Kidney capillary endothelial cell (primary cell): ENCODE measurements at regions not wholly inside any gene's neighbourhood (a gene's known extent, or its start where the extent isn't known, plus 50 kb on each side); places are given as distances from the start of the nearest gene placed in this dataset.

Experiments
- DNase-seq: peaks from one replicate; pipeline ENCODE4 v3.0.0-alpha.2; 2018; ENCODE audit warnings: low spot score

- no peak for DNase-seq
These were observed 54.9 kb upstream of the ADAMTS19 start for GRCh38 chr5:129405222-129405621.

- DNase-seq = no peak
These were observed 53.7 kb upstream of the ADAMTS19 start for GRCh38 chr5:129406440-129406839.
